Muscle layer of duodenum (tissue), 2 donors: ENCODE measurements at regions not wholly inside any gene's neighbourhood (a gene's known extent, or its start where the extent isn't known, plus 50 kb on each side); places are given as distances from the start of the nearest gene placed in this dataset.

Experiments
- H3K27ac ChIP-seq: one replicate; pipeline ENCODE4 v1.7.0; 2013; ENCODE audit warnings: mild to moderate bottlenecking, low read length
- H3K27me3 ChIP-seq: one replicate; pipeline ENCODE4 v1.7.0; 2013; ENCODE audit warnings: low read depth, mild to moderate bottlenecking, control low read depth, low read length
- H3K36me3 ChIP-seq, 2 donors: one replicate each; pipeline ENCODE4 v1.7.0; 2013; ENCODE audit warnings: low read length in 2 of 2, control low read depth in 1 of 2, mild to moderate bottlenecking in 1 of 2; ENCODE audit not compliant: insufficient read depth in 2 of 2, control insufficient read depth in 1 of 2
- H3K4me1 ChIP-seq, 2 donors: one replicate each; pipeline ENCODE4 v1.7.0; 2013; ENCODE audit warnings: low read length in 2 of 2, mild to moderate bottlenecking in 2 of 2, control low read depth in 1 of 2, moderate library complexity in 1 of 2; ENCODE audit not compliant: insufficient read depth in 2 of 2, control insufficient read depth in 1 of 2
- H3K4me3 ChIP-seq, 2 donors: one replicate each; pipeline ENCODE4 v1.7.0; 2013; ENCODE audit warnings: low read length in 2 of 2, low read depth in 1 of 2, mild to moderate bottlenecking in 1 of 2
- H3K9me3 ChIP-seq, 2 donors: one replicate each; pipeline ENCODE4 v1.7.0; 2013; ENCODE audit warnings: low read length in 2 of 2, control low read depth in 1 of 2, mild to moderate bottlenecking in 1 of 2; ENCODE audit not compliant: control insufficient read depth in 1 of 2
- donor health status: healthy.

- no peak overlapping the region for H3K4me3 ChIP-seq
- no peaks in the 10 kb centered on the region for H3K36me3 ChIP-seq
- no peaks in the 10 kb centered on the region for H3K4me1 ChIP-seq
- H3K27me3 ChIP-seq, result no peaks in the 10 kb centered on the region
- H3K9me3 ChIP-seq, result no peaks in the 10 kb centered on the region
- H3K27ac ChIP-seq, result no peak overlapping the region
Measured at GRCh38 chr16:7183768-7184167, 148.9 kb upstream of the RBFOX1 start.

GRCh38 chr16:7182510-7183109 lies 150.0 kb upstream of the RBFOX1 start:
- H3K4me3 ChIP-seq, result no peak overlapping the region
- H3K36me3 ChIP-seq, result no peaks in the 10 kb centered on the region
- H3K27me3 ChIP-seq, result no peaks in the 10 kb centered on the region
- no peak overlapping the region for H3K27ac ChIP-seq
- no peaks in the 10 kb centered on the region for H3K9me3 ChIP-seq
- H3K4me1 ChIP-seq, result no peaks in the 10 kb centered on the region

GRCh38 chr16:7177875-7178274 lies 154.8 kb upstream of the RBFOX1 start:
- Histone ChIP-seq H3K4me1 (no peaks in the 10 kb centered on the region), H3K4me3 (no peak overlapping the region), H3K9me3 (no peaks in the 10 kb centered on the region), H3K27ac (no peak overlapping the region), H3K27me3 (no peaks in the 10 kb centered on the region), H3K36me3 (no peaks in the 10 kb centered on the region)

- no peaks in the 10 kb centered on the region for H3K4me1 ChIP-seq
Measured at GRCh38 chr16:7171151-7171550, 161.5 kb upstream of the RBFOX1 start.

GRCh38 chr16:7167626-7168025 lies 165.0 kb upstream of the RBFOX1 start:
- no peak overlapping the region for H3K27ac ChIP-seq
- no peaks in the 10 kb centered on the region for H3K4me1 ChIP-seq
- no peaks in the 10 kb centered on the region for H3K36me3 ChIP-seq
- H3K27me3 ChIP-seq, result no peaks in the 10 kb centered on the region
- no peak overlapping the region for H3K4me3 ChIP-seq
- peaks cover 0 to 11% of the 10 kb centered on the region in 2 donors for H3K9me3 ChIP-seq

More at GRCh38 chr16:7171151-7171550, 161.5 kb upstream of the RBFOX1 start:
- H3K27ac ChIP-seq, result no peak overlapping the region
- H3K27me3 ChIP-seq, result no peaks in the 10 kb centered on the region
- H3K4me3 ChIP-seq, result no peak overlapping the region
- peaks cover 0 to 10% of the 10 kb centered on the region in 2 donors for H3K9me3 ChIP-seq
- H3K36me3 ChIP-seq, result no peaks in the 10 kb centered on the region

GRCh38 chr16:7161891-7162290 lies 170.8 kb upstream of the RBFOX1 start:
- Histone ChIP-seq H3K9me3 (peaks cover 0 to 6% of the 10 kb centered on the region in 2 donors), H3K4me3 (no peak overlapping the region), H3K27ac (no peak overlapping the region), H3K27me3 (no peaks in the 10 kb centered on the region), H3K4me1 (no peaks in the 10 kb centered on the region), H3K36me3 (no peaks in the 10 kb centered on the region)

GRCh38 chr16:7160093-7160492 lies 172.6 kb upstream of the RBFOX1 start:
- Histone ChIP-seq H3K36me3 (no peaks in the 10 kb centered on the region), H3K4me1 (no peaks in the 10 kb centered on the region), H3K27me3 (no peaks in the 10 kb centered on the region), H3K9me3 (no peaks in the 10 kb centered on the region), H3K27ac (no peak overlapping the region), H3K4me3 (no peak overlapping the region)

- Histone ChIP-seq H3K9me3 (no peaks in the 10 kb centered on the region), H3K36me3 (no peaks in the 10 kb centered on the region), H3K4me3 (no peak overlapping the region), H3K4me1 (no peaks in the 10 kb centered on the region), H3K27ac (no peak overlapping the region), H3K27me3 (no peaks in the 10 kb centered on the region)
Measured at GRCh38 chr16:7158481-7158880, 174.2 kb upstream of the RBFOX1 start.

- no peaks in the 10 kb centered on the region for H3K36me3 ChIP-seq
- no peaks in the 10 kb centered on the region for H3K9me3 ChIP-seq
- H3K27me3 ChIP-seq, result no peaks in the 10 kb centered on the region
- H3K4me1 ChIP-seq, result no peaks in the 10 kb centered on the region
- no peak overlapping the region for H3K27ac ChIP-seq
- H3K4me3 ChIP-seq, result no peak overlapping the region
Measured at GRCh38 chr16:7150230-7150629, 182.4 kb upstream of the RBFOX1 start.

- no peak overlapping the region for H3K27ac ChIP-seq
- no peaks in the 10 kb centered on the region for H3K27me3 ChIP-seq
- no peaks in the 10 kb centered on the region for H3K36me3 ChIP-seq
- no peaks in the 10 kb centered on the region for H3K9me3 ChIP-seq
- H3K4me3 ChIP-seq, result no peak overlapping the region
- H3K4me1 ChIP-seq, result no peaks in the 10 kb centered on the region
Measured at GRCh38 chr16:7148606-7149005, 184.0 kb upstream of the RBFOX1 start.

- Histone ChIP-seq H3K9me3 (no peaks in the 10 kb centered on the region), H3K4me1 (no peaks in the 10 kb centered on the region), H3K36me3 (no peaks in the 10 kb centered on the region), H3K27ac (no peak overlapping the region), H3K27me3 (no peaks in the 10 kb centered on the region), H3K4me3 (no peak overlapping the region)
Measured at GRCh38 chr16:7140899-7141298, 191.7 kb upstream of the RBFOX1 start.

GRCh38 chr16:7137560-7138330 lies 194.9 kb upstream of the RBFOX1 start:
- Histone ChIP-seq H3K27ac (no peak overlapping the region), H3K9me3 (no peaks in the 10 kb centered on the region), H3K27me3 (no peaks in the 10 kb centered on the region), H3K36me3 (no peaks in the 10 kb centered on the region), H3K4me1 (no peaks in the 10 kb centered on the region), H3K4me3 (no peak overlapping the region)
